H9 (cell line): ENCODE measurements at regions not wholly inside any gene's neighbourhood (a gene's known extent, or its start where the extent isn't known, plus 50 kb on each side); places are given as distances from the start of the nearest gene placed in this dataset.

ENCODE experiments used
- DNase-seq: peaks from one replicate; pipeline ENCODE4 v3.0.0-alpha.2; 2017
- H2AFZ ChIP-seq: one replicate; pipeline ENCODE4 v1.6.1; 2013; ENCODE audit warnings: mild to moderate bottlenecking, low read length, control low read depth, moderate library complexity
- H2AK5ac ChIP-seq: 2 replicates; pipeline ENCODE4 v1.6.1; 2013; ENCODE audit warnings: low read length, control low read depth, mixed read lengths; ENCODE audit not compliant: insufficient read length
- H2BK120ac ChIP-seq: one replicate; pipeline ENCODE4 v1.6.1; 2013; ENCODE audit warnings: low read depth, mild to moderate bottlenecking, low read length, control low read depth, inconsistent platforms; ENCODE audit not compliant: poor library complexity, severe bottlenecking
- H2BK12ac ChIP-seq: 2 replicates; pipeline ENCODE4 v1.6.1; 2013; ENCODE audit warnings: low read length, control low read depth, mixed read lengths, low read depth; ENCODE audit not compliant: insufficient read length
- H2BK15ac ChIP-seq: 2 replicates; pipeline ENCODE4 v1.6.1; 2013; ENCODE audit warnings: low read depth, low read length, control low read depth
- H2BK20ac ChIP-seq: one replicate; pipeline ENCODE4 v1.6.1; 2013; ENCODE audit warnings: low read depth, mild to moderate bottlenecking, low read length, control low read depth, inconsistent platforms; ENCODE audit not compliant: poor library complexity, severe bottlenecking
- H2BK5ac ChIP-seq: 2 replicates; pipeline ENCODE4 v1.6.1; 2013; ENCODE audit warnings: low read length, control low read depth, mixed read lengths; ENCODE audit not compliant: insufficient read length
- H3K14ac ChIP-seq: 2 replicates; pipeline ENCODE4 v1.6.1; 2013; ENCODE audit warnings: low read length, control low read depth; ENCODE audit not compliant: insufficient read depth
- H3K18ac ChIP-seq: 2 replicates; pipeline ENCODE4 v1.6.1; 2013; ENCODE audit warnings: low read depth, mild to moderate bottlenecking, mixed read lengths, low read length, control low read depth; ENCODE audit not compliant: insufficient read length
- H3K23ac ChIP-seq: 2 replicates; pipeline ENCODE4 v1.6.1; 2013; ENCODE audit warnings: low read length, control low read depth, mixed read lengths, low read depth; ENCODE audit not compliant: insufficient read length
- H3K23me2 ChIP-seq: 2 replicates; pipeline ENCODE4 v1.6.1; 2013; ENCODE audit warnings: low read depth, mild to moderate bottlenecking, mixed read lengths, low read length, control low read depth; ENCODE audit not compliant: insufficient read length, poor library complexity, severe bottlenecking
- H3K27ac ChIP-seq: 2 replicates; pipeline ENCODE4 v1.5.1; 2013; ENCODE audit warnings: low read length, control low read depth, mixed read lengths, low read depth; ENCODE audit not compliant: insufficient read length
- H3K27me3 ChIP-seq: 2 replicates; pipeline ENCODE4 v1.6.1; 2013; ENCODE audit warnings: low read length, control low read depth, inconsistent platforms; ENCODE audit not compliant: insufficient read depth
- H3K4ac ChIP-seq: 2 replicates; pipeline ENCODE4 v1.6.1; 2013; ENCODE audit warnings: low read depth, mild to moderate bottlenecking, control low read depth, inconsistent platforms, low read length, moderate library complexity
- H3K4me1 ChIP-seq: 2 replicates; pipeline ENCODE4 v1.6.1; 2013; ENCODE audit warnings: low read length, control low read depth, inconsistent platforms; ENCODE audit not compliant: insufficient read depth
- H3K4me2 ChIP-seq: 2 replicates; pipeline ENCODE4 v1.6.1; 2013; ENCODE audit warnings: low read length, control low read depth, mixed read lengths; ENCODE audit not compliant: insufficient read length, insufficient read depth
- H3K56ac ChIP-seq: 2 replicates; pipeline ENCODE4 v1.6.1; 2013; ENCODE audit warnings: low read depth, mild to moderate bottlenecking, mixed read lengths, low read length, control low read depth; ENCODE audit not compliant: insufficient read length
- H3K79me1 ChIP-seq: 2 replicates; pipeline ENCODE4 v1.6.1; 2013; ENCODE audit warnings: low read depth, mild to moderate bottlenecking, moderate library complexity, low read length, control low read depth, inconsistent platforms; ENCODE audit not compliant: insufficient read depth, poor library complexity, severe bottlenecking
- H3K79me2 ChIP-seq: 2 replicates; pipeline ENCODE4 v1.6.1; 2013; ENCODE audit warnings: low read length, control low read depth, inconsistent platforms; ENCODE audit not compliant: insufficient read depth
- H3K9ac ChIP-seq: 2 replicates; pipeline ENCODE4 v1.6.1; 2013; ENCODE audit warnings: low read length, control low read depth, mixed read lengths; ENCODE audit not compliant: insufficient read length; ENCODE audit errors: extremely low read depth
- H3K9me3 ChIP-seq: one replicate; pipeline ENCODE4 v1.6.1; 2013; ENCODE audit warnings: low read depth, low read length, inconsistent platforms; ENCODE audit not compliant: control insufficient read depth
- H3T11ph ChIP-seq: one replicate; pipeline ENCODE4 v1.6.1; 2013; ENCODE audit warnings: mild to moderate bottlenecking, low read length, control low read depth, inconsistent platforms
- H4K20me1 ChIP-seq: one replicate; pipeline ENCODE4 v1.6.1; 2013; ENCODE audit not compliant: control insufficient read depth, insufficient read length, insufficient read depth
- H4K5ac ChIP-seq: 2 replicates; pipeline ENCODE4 v1.6.1; 2013; ENCODE audit warnings: low read depth, mild to moderate bottlenecking, mixed read lengths, low read length, control low read depth; ENCODE audit not compliant: insufficient read length
- H4K8ac ChIP-seq: replicated peaks from 2 replicates; pipeline ENCODE4 v1.6.1; 2013; ENCODE audit warnings: low read length, control low read depth, mixed read lengths, low read depth; ENCODE audit not compliant: insufficient read length
- H4K91ac ChIP-seq: 2 replicates; pipeline ENCODE4 v1.6.1; 2013; ENCODE audit warnings: low read depth, mild to moderate bottlenecking, moderate library complexity, mixed read lengths, low read length, control low read depth; ENCODE audit not compliant: insufficient read length
- H3K27ac Mint-ChIP-seq, 3 experiments: 2 replicates in 2 of 3; 3 replicates in 1 of 3; pipeline ENCODE4 v1.8.0; 2020 to 2021; ENCODE audit warnings: mixed read lengths in 3 of 3, mild to moderate bottlenecking in 1 of 3, moderate library complexity in 1 of 3
- H3K27me3 Mint-ChIP-seq: 2 replicates; pipeline ENCODE4 v1.8.0; 2021; ENCODE audit warnings: low read depth, mild to moderate bottlenecking, moderate library complexity, mixed read lengths
- H3K36me3 Mint-ChIP-seq, 3 experiments: 2 replicates in 2 of 3; 3 replicates in 1 of 3; pipeline ENCODE4 v1.8.0; 2020 to 2021; ENCODE audit warnings: low read depth in 3 of 3, mixed read lengths in 3 of 3; ENCODE audit not compliant: insufficient read depth in 1 of 3
- H3K4me1 Mint-ChIP-seq, 2 experiments: 2 replicates each; pipeline ENCODE4 v1.8.0; 2020; ENCODE audit warnings: mixed read lengths in 2 of 2
- H3K4me3 Mint-ChIP-seq, 2 experiments: 2 replicates in 1 of 2; 3 replicates in 1 of 2; pipeline ENCODE4 v1.8.0; 2020 to 2021; ENCODE audit warnings: mild to moderate bottlenecking in 2 of 2, mixed read lengths in 2 of 2, moderate library complexity in 1 of 2
- H3K9me3 Mint-ChIP-seq, 2 experiments: 2 replicates in 1 of 2; 3 replicates in 1 of 2; pipeline ENCODE4 v1.8.0; 2020; ENCODE audit warnings: mild to moderate bottlenecking in 2 of 2, mixed read lengths in 2 of 2, moderate library complexity in 1 of 2
- CTCF ChIP-seq: fragments of 200-600 bp; sonication (generic); conservative IDR thresholded peaks from 3 replicates; pipeline ENCODE4 v1.8.0; 2021; ENCODE audit warnings: antibody characterized with exemption, mild to moderate bottlenecking
- WGBS: extraction: QIAGEN DNeasy Blood & Tissue Kit; methylation state at CpG from one replicate; pipeline ENCODE4 v1.1.7; 2013; ENCODE audit warnings: missing lambda C conversion rate, low lambda C conversion rate, mixed read lengths; ENCODE audit not compliant: insufficient read length; ENCODE audit errors: extremely low coverage; 5-methylcytosine and 5-hydroxymethylcytosine counted together

DNA sequence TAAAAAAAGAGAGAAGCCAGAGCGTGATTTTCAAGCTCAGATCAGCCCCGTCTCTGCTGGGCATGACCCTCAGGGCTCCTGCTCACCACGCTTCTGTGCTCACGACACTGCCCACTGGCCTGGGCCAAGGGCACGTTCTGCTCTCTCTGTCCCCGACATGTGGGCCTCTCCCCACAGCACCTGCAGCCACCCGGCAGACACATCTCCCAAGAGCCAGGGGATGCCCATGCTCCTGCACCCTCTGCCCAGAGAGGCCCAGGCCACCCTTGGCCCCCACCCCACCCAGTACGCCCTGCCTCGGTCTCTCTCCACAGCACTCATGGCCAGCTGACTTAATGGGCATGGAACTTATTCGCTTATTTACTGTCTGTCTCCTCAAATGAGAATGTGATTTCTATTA lies 175.4 kb upstream of the RNF32 start:
- TF ChIP-seq CTCF = no peak
- Histone ChIP-seq H3K23me2 (no peaks in the 10 kb centered on the region), H4K91ac (no peak overlapping the region), H3K14ac (no peak overlapping the region), H3K4me1 (no peaks in the 10 kb centered on the region), H4K20me1 (no peaks in the 10 kb centered on the region), H3K79me1 (no peaks in the 10 kb centered on the region), H3K4ac (no peak overlapping the region), H4K8ac (no peak overlapping the region), H2BK12ac (no peak overlapping the region), H3K23ac (no peak overlapping the region), H3K18ac (no peak overlapping the region), H2BK120ac (no peak overlapping the region), H3K79me2 (no peaks in the 10 kb centered on the region), H3K27me3 (no peaks in the 10 kb centered on the region), H3T11ph (no peak overlapping the region), H2BK5ac (no peak overlapping the region), H4K5ac (no peak overlapping the region), H3K4me2 (no peak overlapping the region), H2AK5ac (no peak overlapping the region), H3K27ac (no peak overlapping the region), H3K56ac (no peak overlapping the region), H2BK15ac (no peak overlapping the region), H3K9me3 (no peaks in the 10 kb centered on the region), H3K9ac (no peak overlapping the region), H2AFZ (no peak overlapping the region), H2BK20ac (no peak overlapping the region)
- Mint-ChIP-seq H3K27me3 (no peaks in the 10 kb centered on the region), H3K27ac (no peak overlapping the region), H3K4me3 (no peak overlapping the region), H3K4me1 (peaks cover 5 to 16% of the 10 kb centered on the region in 2 experiments), H3K36me3 (no peaks in the 10 kb centered on the region), H3K9me3 (peaks cover 0 to 2% of the 10 kb centered on the region in 2 experiments; a peak in 1 of 5 replicates)
- DNase-seq = no peak
- WGBS = no CpG with 5 or more reads among the region's 10 CpGs
